HCT116 (cell line): ENCODE measurements at regions not wholly inside any gene's neighbourhood (a gene's known extent, or its start where the extent isn't known, plus 50 kb on each side); places are given as distances from the start of the nearest gene placed in this dataset.

Experiments used
- ATAC-seq: fragments of 200-7000 bp; cut with Tn5 transposase; 2 replicates; pipeline ENCODE4 v1.9.1; 2020; ENCODE audit warnings: mild to moderate bottlenecking, moderate library complexity
- BruUV-seq: library from RNA; stranded (reverse); fragments of 400-500 nt; replicated peaks from 2 replicates; lab custom pipeline; 2021; lab: Mats Ljungman, UMichigan
- CTCF ChIA-PET: fragments of 300-600 bp; sonication (Branson Sonifier 250); formaldehyde crosslinking; loops from one replicate; lab custom pipeline; 2021; ENCODE audit warnings: antibody characterized with exemption; lab: Charles Lee
- POLR2A ChIA-PET: fragments of 300-600, 350-600 bp; sonication (Branson Sonifier 250); formaldehyde crosslinking; loops from one replicate; lab custom pipeline; 2021; ENCODE audit warnings: antibody characterized with exemption; lab: Charles Lee
- RAD21 ChIA-PET, 2 experiments: fragments of 300-600 bp; sonication (Branson Sonifier 250); formaldehyde crosslinking; loops; one replicate each; lab custom pipeline; 2023; ENCODE audit warnings: low total read pairs in 2 of 2; ENCODE audit not compliant: uncharacterized antibody in 2 of 2, unreplicated experiment in 2 of 2, low non-redundant PET in 1 of 2; lab: Charles Lee
- DNase-seq: peaks from one replicate; pipeline ENCODE4 v3.0.0-alpha.2; 2010; ENCODE audit warnings: low read depth, low spot score
- H2AFZ ChIP-seq: fragments of 200-600 bp; shearing (Covaris generic), sonication (generic); 2 replicates; pipeline ENCODE4 v1.6.1; 2017; ENCODE audit warnings: low read depth, mixed run types, mixed read lengths, antibody characterized with exemption, low read length; ENCODE audit not compliant: poor library complexity, severe bottlenecking
- H3K27ac ChIP-seq: 2 replicates; pipeline ENCODE4 v1.5.1; 2012; ENCODE audit warnings: low read depth, low read length
- H3K27me3 ChIP-seq: fragments of 200-600 bp; sonication (generic); 2 replicates; pipeline ENCODE4 v1.6.1; 2016; ENCODE audit warnings: mixed run types, low read length, mixed read lengths; ENCODE audit not compliant: insufficient read depth
- H3K36me3 ChIP-seq, 2 experiments: fragments of 200-500 bp in 1 of 2; fragments of 200-600 bp in 1 of 2; sonication (Bioruptor generic) in 1 of 2; sonication (generic) in 1 of 2; 2 replicates each; pipeline versions ENCODE4 v1.5.1 to v1.6.1; 2014 to 2016; ENCODE audit warnings: low read length in 2 of 2, inconsistent platforms in 1 of 2, mixed read lengths in 1 of 2, mixed run types in 1 of 2; ENCODE audit not compliant: insufficient read depth in 2 of 2, control insufficient read depth in 1 of 2
- H3K4me1 ChIP-seq, 2 experiments: fragments of 200-600 bp in 1 of 2; sonication (generic) in 1 of 2; 2 replicates each; pipeline versions ENCODE4 v1.5.1 to v1.6.1; 2012 to 2017; ENCODE audit warnings: low read length in 2 of 2, inconsistent platforms in 1 of 2, mild to moderate bottlenecking in 1 of 2, mixed read lengths in 1 of 2, mixed run types in 1 of 2, moderate library complexity in 1 of 2; ENCODE audit not compliant: insufficient read depth in 2 of 2, control insufficient read depth in 1 of 2
- H3K4me2 ChIP-seq: fragments of 200-600 bp; sonication (generic); 2 replicates; pipeline ENCODE4 v1.6.1; 2017; ENCODE audit warnings: mixed run types, low read length, mixed read lengths
- H3K4me3 ChIP-seq, 2 experiments: fragments of 200-600 bp in 1 of 2; sonication (generic) in 1 of 2; replicated peaks in 1 of 2; 2 replicates each; pipeline ENCODE4 v1.5.1; 2011 to 2016; ENCODE audit warnings: low read length in 2 of 2, control low read depth in 1 of 2, low read depth in 1 of 2, mild to moderate bottlenecking in 1 of 2, mixed read lengths in 1 of 2, mixed run types in 1 of 2
- H3K79me2 ChIP-seq: fragments of 200-600 bp; sonication (generic); 2 replicates; pipeline ENCODE4 v1.6.1; 2017; ENCODE audit warnings: mild to moderate bottlenecking, mixed run types, low read length, moderate library complexity, mixed read lengths; ENCODE audit not compliant: insufficient read depth
- H3K9ac ChIP-seq: fragments of 200-600 bp; sonication (generic); 2 replicates; pipeline ENCODE4 v1.6.1; 2016; ENCODE audit warnings: low read length, mixed read lengths
- H3K9me2 ChIP-seq: fragments of 200-600 bp; sonication (generic), shearing (Covaris generic); 2 replicates; pipeline ENCODE4 v1.6.1; 2017; ENCODE audit warnings: mixed run types, mild to moderate bottlenecking, moderate library complexity; ENCODE audit not compliant: insufficient read depth
- H3K9me3 ChIP-seq, 2 experiments: fragments of 200-500 bp in 1 of 2; fragments of 200-600 bp in 1 of 2; sonication (Bioruptor generic) in 1 of 2; sonication (generic) in 1 of 2; 2 replicates each; pipeline ENCODE4 v1.6.1; 2014 to 2017; ENCODE audit warnings: low read length in 2 of 2, mixed read lengths in 2 of 2, inconsistent platforms in 1 of 2, low read depth in 1 of 2, mild to moderate bottlenecking in 1 of 2, mixed run types in 1 of 2, moderate library complexity in 1 of 2; ENCODE audit not compliant: control insufficient read depth in 1 of 2, insufficient read depth in 1 of 2
- H4K20me1 ChIP-seq: fragments of 200-600 bp; sonication (generic), shearing (Covaris generic); 2 replicates; pipeline ENCODE4 v1.6.1; 2017; ENCODE audit warnings: mixed run types, mild to moderate bottlenecking, moderate library complexity; ENCODE audit not compliant: insufficient read depth
- ELF1 ChIP-seq: IDR thresholded peaks from 2 replicates; pipeline ENCODE4 v1.6.1; 2012; ENCODE audit warnings: low read depth, borderline replicate concordance
- EZH2phosphoT487 ChIP-seq: fragments of 200-600 bp; IDR thresholded peaks from 2 replicates; pipeline ENCODE4 v1.6.1; 2018; ENCODE audit warnings: antibody characterized with exemption, borderline replicate concordance
- FOSL1 ChIP-seq: IDR thresholded peaks from 2 replicates; pipeline ENCODE4 v1.6.1; 2012; ENCODE audit warnings: low read depth
- POLR2AphosphoS5 ChIP-seq: IDR thresholded peaks from 2 replicates; pipeline ENCODE4 v1.6.1; 2011; ENCODE audit warnings: mild to moderate bottlenecking, low read depth, low read length, moderate library complexity
- RAD21 ChIP-seq: IDR thresholded peaks from 2 replicates; pipeline ENCODE4 v1.6.1; 2012; ENCODE audit warnings: low read depth, mild to moderate bottlenecking
- SRF ChIP-seq: IDR thresholded peaks from 2 replicates; pipeline ENCODE4 v1.6.1; 2012; ENCODE audit warnings: low read depth
- TCF7L2 ChIP-seq: IDR thresholded peaks from 2 replicates; pipeline ENCODE4 v1.7.0; 2011; ENCODE audit warnings: borderline replicate concordance, inconsistent platforms; ENCODE audit not compliant: insufficient read depth, insufficient read length; ENCODE audit errors: extremely low read depth
- YY1 ChIP-seq: IDR thresholded peaks from 2 replicates; pipeline ENCODE4 v1.6.1; 2011; ENCODE audit warnings: low read length, low read depth, moderate library complexity, mild to moderate bottlenecking; ENCODE audit not compliant: insufficient replicate concordance; ENCODE audit errors: extremely low read depth
- intact Hi-C: fragments of 100-400 bp; cut with micrococcal nuclease; formaldehyde crosslinking; loops from 2 replicates; pipeline ENCODE4 v1.10.0; 2022
- TF ChIP-seq, protein P1 (sequence below): IDR thresholded peaks from 2 replicates; pipeline ENCODE4 v1.6.1; 2012

DNA sequence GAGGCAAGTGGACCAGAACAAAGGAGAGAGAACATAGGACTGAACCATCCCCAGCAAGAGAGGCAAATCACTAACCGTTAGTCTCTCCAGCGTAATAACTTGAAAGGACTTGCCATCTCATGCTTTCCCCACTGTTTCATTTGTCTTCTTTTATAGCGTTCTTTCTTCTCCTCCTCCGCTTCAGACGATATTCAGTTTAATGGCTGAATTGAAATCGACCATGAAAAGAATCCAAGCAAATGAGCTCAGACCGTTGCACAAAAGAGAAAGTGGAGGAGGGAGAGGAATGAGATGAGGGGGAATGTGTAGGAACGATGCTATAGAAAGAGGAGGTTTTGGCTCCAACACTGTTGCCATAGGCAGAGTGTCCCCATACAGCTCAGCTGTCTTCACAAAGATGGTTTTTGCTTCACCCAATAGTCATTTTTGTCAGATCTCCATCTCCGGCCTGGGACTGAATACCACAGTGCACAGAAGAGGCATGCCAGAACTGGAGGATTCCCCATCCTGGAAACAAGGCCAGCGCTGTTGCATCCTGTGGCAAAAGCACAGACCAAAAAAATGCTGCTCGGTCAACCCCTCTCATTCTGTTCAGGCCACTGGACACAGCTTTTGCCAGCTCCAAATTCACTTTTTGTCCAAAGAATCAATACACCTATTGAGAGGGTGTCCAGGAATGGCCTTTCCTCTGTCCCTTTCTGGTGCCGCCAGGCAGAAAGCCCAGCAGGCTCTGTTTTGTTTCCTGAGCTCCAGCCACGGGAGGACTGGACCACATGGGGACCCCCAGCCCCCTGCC is 176.1 kb downstream of the ID4 start (continued):
- TF ChIP-seq POLR2AphosphoS5: no peak
- TF ChIP-seq TCF7L2: no peak
- TF ChIP-seq SRF: no peak
- TF ChIP-seq, protein P1, sequence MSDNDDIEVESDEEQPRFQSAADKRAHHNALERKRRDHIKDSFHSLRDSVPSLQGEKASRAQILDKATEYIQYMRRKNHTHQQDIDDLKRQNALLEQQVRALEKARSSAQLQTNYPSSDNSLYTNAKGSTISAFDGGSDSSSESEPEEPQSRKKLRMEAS: no peak
- TF ChIP-seq FOSL1: no peak
- TF ChIP-seq YY1: no peak

DNA sequence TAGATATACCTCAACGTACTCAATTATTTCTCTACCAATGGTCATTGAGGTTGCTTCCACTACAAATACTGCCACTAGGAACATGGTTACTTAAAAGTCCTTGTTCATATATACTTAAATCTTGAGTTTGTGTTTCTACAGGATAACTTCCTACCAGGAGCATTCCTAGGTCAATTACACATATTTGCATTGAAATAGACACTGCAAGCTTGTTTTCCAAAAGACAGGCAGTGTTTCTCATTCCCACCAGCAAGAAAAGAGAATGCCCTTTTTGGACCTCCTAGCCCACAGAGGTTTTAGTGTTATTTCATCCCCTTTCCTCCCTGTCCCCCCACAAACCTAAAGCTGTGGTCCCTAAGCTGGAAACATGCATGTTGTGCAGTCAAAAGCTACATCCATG is 177.3 kb downstream of the ID4 start:
- H3K27ac ChIP-seq: no peak overlapping the region
- ChIA-PET POLR2A (no interaction called here), CTCF (no interaction called here), RAD21 (no interaction called here)
- no peak overlapping the region for H3K9ac ChIP-seq
- H2AFZ ChIP-seq: no peak overlapping the region
- H3K9me2 ChIP-seq: no peaks in the 10 kb centered on the region
- H3K36me3 ChIP-seq: no peaks in the 10 kb centered on the region
- TF ChIP-seq ELF1 (no peak), EZH2phosphoT487 (no peak), RAD21 (no peak)
- DNase-seq (no peak), ATAC-seq (no peak)
- H4K20me1 ChIP-seq: no peaks in the 10 kb centered on the region
- no peaks in the 10 kb centered on the region for H3K4me1 ChIP-seq
- H3K9me3 ChIP-seq: no peaks in the 10 kb centered on the region
- BruUV-seq: no TSS peak
- intact Hi-C loops: no loop called here
- H3K4me3 ChIP-seq: no peak overlapping the region
- H3K4me2 ChIP-seq: no peak overlapping the region
- H3K27me3 ChIP-seq: peaks cover 14% of the 10 kb centered on the region; the same call in 1 of the 2 replicates
- H3K79me2 ChIP-seq: no peaks in the 10 kb centered on the region
